Limb (tissue), 2 donors: ENCODE measurements at regions not wholly inside any gene's neighbourhood (a gene's known extent, or its start where the extent isn't known, plus 50 kb on each side); places are given as distances from the start of the nearest gene placed in this dataset.
"Not testable (repeated sequence)": the region's sequence is repeated elsewhere in the genome, so short reads cannot be mapped to it uniquely, and the experiment has no call there.

Experiments
- DNase-seq, 2 donors: peaks; one replicate each; pipeline ENCODE4 v3.0.0-alpha.2; 2016; ENCODE audit errors: extremely low spot score in 2 of 2

GRCh38 chr1:71345491-71345890, 264.7 kb upstream of the ZRANB2 start:
- no peak for DNase-seq

GRCh38 chr1:71343686-71344416, 263.0 kb upstream of the ZRANB2 start:
- DNase-seq, result no peak

- DNase-seq, result no peak
Observed at GRCh38 chr1:71339238-71339637, 258.4 kb upstream of the ZRANB2 start.

GRCh38 chr1:71330991-71331390, 250.2 kb upstream of the ZRANB2 start:
- DNase-seq, result no peak

GRCh38 chr1:71324671-71325267, 243.9 kb upstream of the ZRANB2 start:
- no peak for DNase-seq

GRCh38 chr1:71312545-71312944, 231.7 kb upstream of the ZRANB2 start:
- DNase-seq, result no peak

GRCh38 chr1:71311376-71311775, 230.5 kb upstream of the ZRANB2 start:
- no peak for DNase-seq

- peak in 1 of 2 donors; percentile 50 for DNase-seq
Observed at GRCh38 chr1:71307451-71307850, 226.6 kb upstream of the ZRANB2 start.

- no peak for DNase-seq
Observed at GRCh38 chr1:71304125-71304524, 223.3 kb upstream of the ZRANB2 start.

- no peak for DNase-seq
Observed at GRCh38 chr1:71303617-71304041, 222.8 kb upstream of the ZRANB2 start.

- DNase-seq, result no peak
Observed at GRCh38 chr1:71298633-71299032, 217.8 kb upstream of the ZRANB2 start.

- no peak for DNase-seq
Observed at GRCh38 chr1:71296551-71297134, 215.8 kb upstream of the ZRANB2 start.

- no peak for DNase-seq
Observed at GRCh38 chr1:71295350-71295749, 214.5 kb upstream of the ZRANB2 start.

GRCh38 chr1:71294178-71294577, 213.3 kb upstream of the ZRANB2 start:
- DNase-seq, result no peak

GRCh38 chr1:71292203-71292602, 211.4 kb upstream of the ZRANB2 start:
- DNase-seq, result no peak

GRCh38 chr1:71290506-71291237, 209.8 kb upstream of the ZRANB2 start:
- DNase-seq, result not testable (repeated sequence)

- DNase-seq, result no peak
Observed at GRCh38 chr1:71285529-71285928, 204.7 kb upstream of the ZRANB2 start.

GRCh38 chr1:71276466-71276865, 195.6 kb upstream of the ZRANB2 start:
- no peak for DNase-seq

GRCh38 chr1:71273334-71273733, 192.5 kb upstream of the ZRANB2 start:
- no peak for DNase-seq

- no peak for DNase-seq
Observed at GRCh38 chr1:71270394-71270915, 189.6 kb upstream of the ZRANB2 start.

- DNase-seq, result no peak
Observed at GRCh38 chr1:71269818-71270217, 189.0 kb upstream of the ZRANB2 start.

GRCh38 chr1:71269179-71269578, 188.3 kb upstream of the ZRANB2 start:
- DNase-seq, result no peak
